Fibroblast of mammary gland (primary cell): ENCODE measurements at regions not wholly inside any gene's neighbourhood (a gene's known extent, or its start where the extent isn't known, plus 50 kb on each side); places are given as distances from the start of the nearest gene placed in this dataset.
A peak's percentile ranks its signal among the peaks of the same experiment; 100 is the strongest.

Experiments
- DNase-seq: peaks from one replicate; pipeline ENCODE4 v3.0.0-alpha.2; 2010; ENCODE audit warnings: low read depth
- H3K4me3 ChIP-seq: 2 replicates; pipeline ENCODE4 v1.5.1; 2011; ENCODE audit warnings: low read depth, mild to moderate bottlenecking, low read length, moderate library complexity; ENCODE audit not compliant: control insufficient read depth
- CTCF ChIP-seq: conservative IDR thresholded peaks from 2 replicates; pipeline ENCODE4 v1.5.1; 2011; ENCODE audit warnings: low read depth, low read length, inconsistent platforms; ENCODE audit not compliant: control insufficient read depth, insufficient read depth

- no peak overlapping the region for H3K4me3 ChIP-seq
- peak; percentile 39 for DNase-seq
- no peak for TF ChIP-seq CTCF
These were observed 121.8 kb downstream of the TBC1D30 start for GRCh38 chr12:64946132-64946829.

GRCh38 chr12:64950711-64951298 is 126.4 kb downstream of the TBC1D30 start:
- no peak for TF ChIP-seq CTCF
- no peak overlapping the region for H3K4me3 ChIP-seq
- no peak for DNase-seq

- no peak for DNase-seq
- no peak overlapping the region for H3K4me3 ChIP-seq
- TF ChIP-seq CTCF = no peak
These were observed 127.5 kb downstream of the TBC1D30 start for GRCh38 chr12:64951944-64952343.

GRCh38 chr12:64955746-64956145 is 131.3 kb downstream of the TBC1D30 start:
- no peak overlapping the region for H3K4me3 ChIP-seq
- DNase-seq = no peak
- TF ChIP-seq CTCF = no peak

- no peak overlapping the region for H3K4me3 ChIP-seq
- no peak for TF ChIP-seq CTCF
- no peak for DNase-seq
These were observed 141.5 kb downstream of the TBC1D30 start for GRCh38 chr12:64965920-64966319.

- no peak for TF ChIP-seq CTCF
- DNase-seq = peak; percentile 56
- no peak overlapping the region for H3K4me3 ChIP-seq
These were observed 144.8 kb downstream of the TBC1D30 start for GRCh38 chr12:64968989-64969819.
